KMS-11 (cell line): ENCODE measurements at regions not wholly inside any gene's neighbourhood (a gene's known extent, or its start where the extent isn't known, plus 50 kb on each side); places are given as distances from the start of the nearest gene placed in this dataset.

Experiments
- H2AFZ ChIP-seq: fragments of 200-600 bp; sonication (generic); 2 replicates; pipeline ENCODE4 v1.6.1; 2016; ENCODE audit warnings: antibody characterized with exemption, mixed run types, low read depth
- H3K27ac ChIP-seq: fragments of 200-600 bp; sonication (generic); 2 replicates; pipeline ENCODE4 v1.6.1; 2016; ENCODE audit warnings: mild to moderate bottlenecking, mixed run types
- H3K27me3 ChIP-seq: fragments of 200-600 bp; sonication (generic); 2 replicates; pipeline ENCODE4 v1.6.1; 2017; ENCODE audit warnings: mild to moderate bottlenecking, low read depth, mixed run types, moderate library complexity; ENCODE audit not compliant: insufficient read depth
- H3K36me3 ChIP-seq: fragments of 200-600 bp; sonication (generic); 2 replicates; pipeline ENCODE4 v1.6.1; 2017; ENCODE audit warnings: mild to moderate bottlenecking, mixed run types; ENCODE audit not compliant: insufficient read depth
- H3K4me1 ChIP-seq: fragments of 200-600 bp; sonication (generic); 2 replicates; pipeline ENCODE4 v1.6.1; 2016; ENCODE audit warnings: mild to moderate bottlenecking, low read depth, mixed run types; ENCODE audit not compliant: poor library complexity, severe bottlenecking
- H3K4me2 ChIP-seq: fragments of 200-600 bp; sonication (generic); 2 replicates; pipeline ENCODE4 v1.7.0; 2016; ENCODE audit warnings: mild to moderate bottlenecking, mixed run types
- H3K4me3 ChIP-seq: fragments of 200-600 bp; sonication (generic); IDR thresholded peaks from 2 replicates; pipeline ENCODE4 v1.6.1; 2017; ENCODE audit warnings: low read depth, low read length, mixed read lengths; ENCODE audit not compliant: insufficient read depth
- H3K79me2 ChIP-seq: fragments of 200-600 bp; sonication (generic); 2 replicates; pipeline ENCODE4 v1.6.1; 2016; ENCODE audit warnings: low read depth, mixed run types; ENCODE audit not compliant: insufficient read depth
- H3K9ac ChIP-seq: fragments of 200-600 bp; sonication (generic); 2 replicates; pipeline ENCODE4 v1.6.1; 2016; ENCODE audit warnings: mild to moderate bottlenecking, mixed run types
- H4K20me1 ChIP-seq: fragments of 200-600 bp; sonication (generic); 2 replicates; pipeline ENCODE4 v1.6.1; 2016; ENCODE audit warnings: mild to moderate bottlenecking, mixed run types; ENCODE audit not compliant: insufficient read depth
- CTCF ChIP-seq: fragments of 200-600 bp; sonication (generic); conservative IDR thresholded peaks from 2 replicates; pipeline ENCODE4 v1.6.1; 2017; ENCODE audit warnings: low read depth, mild to moderate bottlenecking, antibody characterized with exemption, low read length, moderate library complexity, mixed read lengths

GRCh38 chr1:239011382-239011781 lies 375.0 kb upstream of the CHRM3 start:
- no peak overlapping the region for H2AFZ ChIP-seq
- no peak overlapping the region for H3K9ac ChIP-seq
- H3K4me2 ChIP-seq, result no peak overlapping the region
- H3K27me3 ChIP-seq, result no peaks in the 10 kb centered on the region
- peaks cover 6% of the 10 kb centered on the region for H3K4me1 ChIP-seq
- H3K36me3 ChIP-seq, result no peaks in the 10 kb centered on the region
- H4K20me1 ChIP-seq, result no peaks in the 10 kb centered on the region
- no peak overlapping the region for H3K27ac ChIP-seq
- no peak overlapping the region for H3K4me3 ChIP-seq
- no peak for TF ChIP-seq CTCF
- no peaks in the 10 kb centered on the region for H3K79me2 ChIP-seq

- no peak overlapping the region for H3K4me2 ChIP-seq
- H3K27me3 ChIP-seq, result no peaks in the 10 kb centered on the region
- no peaks in the 10 kb centered on the region for H3K36me3 ChIP-seq
- no peak overlapping the region for H2AFZ ChIP-seq
- no peak overlapping the region for H3K27ac ChIP-seq
- TF ChIP-seq CTCF, result no peak
- no peaks in the 10 kb centered on the region for H4K20me1 ChIP-seq
- no peaks in the 10 kb centered on the region for H3K4me1 ChIP-seq
- no peak overlapping the region for H3K9ac ChIP-seq
- H3K79me2 ChIP-seq, result no peaks in the 10 kb centered on the region
- no peak overlapping the region for H3K4me3 ChIP-seq
Measured at GRCh38 chr1:239008568-239008967, 377.8 kb upstream of the CHRM3 start.

DNA sequence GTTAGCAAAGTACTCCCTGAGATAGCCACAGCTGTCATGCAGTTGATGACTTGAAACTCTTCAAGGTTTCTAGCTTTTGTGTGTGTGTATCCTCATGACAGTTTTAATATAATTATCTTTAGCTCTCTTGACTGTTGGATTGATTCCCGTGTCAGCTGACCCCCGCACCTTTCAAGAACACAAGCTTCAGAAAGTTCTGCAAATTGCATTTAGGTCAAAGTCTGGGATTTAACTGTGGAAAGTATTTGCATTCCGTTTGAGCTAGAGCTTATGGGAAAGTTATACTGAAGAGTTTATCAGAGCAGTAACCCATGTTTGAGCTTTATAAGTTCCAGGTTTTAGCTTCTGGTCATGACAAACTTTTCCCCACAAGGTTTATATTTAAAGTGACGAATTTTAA lies 380.1 kb upstream of the CHRM3 start:
- H3K4me3 ChIP-seq, result no peak overlapping the region
- no peaks in the 10 kb centered on the region for H3K27me3 ChIP-seq
- H3K79me2 ChIP-seq, result no peaks in the 10 kb centered on the region
- no peaks in the 10 kb centered on the region for H4K20me1 ChIP-seq
- no peak overlapping the region for H2AFZ ChIP-seq
- H3K4me2 ChIP-seq, result no peak overlapping the region
- TF ChIP-seq CTCF, result no peak
- no peaks in the 10 kb centered on the region for H3K36me3 ChIP-seq
- no peaks in the 10 kb centered on the region for H3K4me1 ChIP-seq
- H3K9ac ChIP-seq, result no peak overlapping the region
- H3K27ac ChIP-seq, result no peak overlapping the region

DNA sequence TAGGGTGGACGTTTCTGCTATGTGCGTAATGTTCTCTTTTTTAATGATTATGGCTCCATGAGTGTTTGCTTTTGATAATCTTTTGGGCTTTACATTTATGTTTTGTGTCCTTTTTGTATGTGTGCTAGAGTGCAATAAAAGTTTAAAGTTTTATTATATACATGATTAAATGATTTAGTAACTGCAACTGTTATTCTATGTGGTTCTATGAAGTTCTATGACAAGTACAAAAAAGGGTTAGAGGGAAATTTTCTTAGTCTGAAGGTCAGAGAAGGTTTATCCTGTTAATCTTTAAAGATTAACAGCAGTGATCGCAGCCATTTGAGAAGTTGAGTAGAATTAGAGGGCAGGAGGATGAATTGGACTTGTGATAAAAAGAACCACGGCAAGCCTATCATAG lies 386.4 kb upstream of the CHRM3 start:
- Histone ChIP-seq H3K27ac (no peak overlapping the region), H4K20me1 (no peaks in the 10 kb centered on the region), H3K4me2 (no peak overlapping the region), H3K4me3 (no peak overlapping the region), H3K9ac (no peak overlapping the region), H3K27me3 (no peaks in the 10 kb centered on the region), H2AFZ (no peak overlapping the region), H3K79me2 (no peaks in the 10 kb centered on the region), H3K36me3 (no peaks in the 10 kb centered on the region), H3K4me1 (no peaks in the 10 kb centered on the region)
- TF ChIP-seq CTCF, result no peak

- Histone ChIP-seq H3K9ac (no peak overlapping the region), H3K79me2 (no peaks in the 10 kb centered on the region), H3K27ac (no peak overlapping the region), H3K4me2 (no peak overlapping the region), H3K27me3 (no peaks in the 10 kb centered on the region), H3K4me1 (no peaks in the 10 kb centered on the region), H2AFZ (no peak overlapping the region), H3K4me3 (no peak overlapping the region), H3K36me3 (no peaks in the 10 kb centered on the region), H4K20me1 (no peaks in the 10 kb centered on the region)
- no peak for TF ChIP-seq CTCF
Measured at GRCh38 chr1:238998577-238998976, 387.8 kb upstream of the CHRM3 start.
